Breast epithelium (tissue), 4 donors: ENCODE measurements at regions not wholly inside any gene's neighbourhood (a gene's known extent, or its start where the extent isn't known, plus 50 kb on each side); places are given as distances from the start of the nearest gene placed in this dataset.

ENCODE experiments used
- DNase-seq, 2 donors: peaks; one replicate each; pipeline ENCODE4 v3.0.0-alpha.2; 2019; ENCODE audit warnings: low spot score in 2 of 2
- H3K27ac ChIP-seq, 2 donors: fragments of 200-600 bp; sonication (generic) in 1 of 2; one replicate each; pipeline ENCODE4 v1.5.1; 2016 to 2019; ENCODE audit warnings: mild to moderate bottlenecking in 1 of 2
- H3K27me3 ChIP-seq, 2 donors: fragments of 200-600 bp; sonication (generic) in 1 of 2; one replicate each; pipeline versions ENCODE4 v1.5.1 to v1.6.0; 2017 to 2019; ENCODE audit warnings: control low read depth in 1 of 2, mild to moderate bottlenecking in 1 of 2
- H3K36me3 ChIP-seq: fragments of 200-600 bp; one replicate; pipeline ENCODE4 v1.5.1; 2019
- H3K4me1 ChIP-seq, 2 donors: fragments of 200-600 bp; sonication (generic); one replicate each; pipeline ENCODE4 v1.5.1; 2016 to 2019; ENCODE audit warnings: control low read depth in 1 of 2
- H3K4me3 ChIP-seq, 3 donors: fragments of 200-600 bp; sonication (generic); 1 replicate in 2 of 3; 2 replicates in 1 of 3; pipeline ENCODE4 v1.5.1; 2016 to 2019; ENCODE audit warnings: mild to moderate bottlenecking in 3 of 3, moderate library complexity in 2 of 3
- H3K9me3 ChIP-seq, 2 donors: fragments of 200-600 bp; sonication (generic) in 1 of 2; one replicate each; pipeline ENCODE4 v1.5.1; 2016 to 2019; ENCODE audit warnings: control low read depth in 1 of 2
- CTCF ChIP-seq, 3 donors: fragments of 450-650 bp; IDR thresholded peaks; one replicate each; pipeline ENCODE4 v1.5.1; 2016 to 2017; ENCODE audit warnings: antibody characterized with exemption in 3 of 3, mild to moderate bottlenecking in 3 of 3, moderate library complexity in 3 of 3
- POLR2A ChIP-seq: fragments of 450-650 bp; IDR thresholded peaks from one replicate; pipeline ENCODE4 v1.6.1; 2016; ENCODE audit warnings: antibody characterized with exemption, mild to moderate bottlenecking, moderate library complexity
- POLR2AphosphoS5 ChIP-seq, 3 donors: sonication (generic); formaldehyde crosslinking; IDR thresholded peaks; one replicate each; pipeline ENCODE4 v1.6.1; 2017; ENCODE audit warnings: antibody characterized with exemption in 3 of 3
- intact Hi-C: fragments of 100-400 bp; cut with DNase I; formaldehyde crosslinking; loops from one replicate; pipeline ENCODE4 v1.15.1; 2023; ENCODE audit warnings: low total_unique reads

- Histone ChIP-seq H3K36me3 (no peaks in the 10 kb centered on the region), H3K9me3 (peaks cover 0 to 2% of the 10 kb centered on the region in 2 donors)
- TF ChIP-seq POLR2AphosphoS5 (IDR thresholded peaks at IDR 0.05) (no peak), CTCF (IDR thresholded peaks at IDR 0.05) (no peak), POLR2A (no peak)
These were observed 249.7 kb upstream of the AVPR1A start for GRCh38 chr12:63400718-63401117.

GRCh38 chr12:63400318-63400717, 249.3 kb upstream of the AVPR1A start:
- H3K27me3 ChIP-seq, result no peaks in the 10 kb centered on the region
- no peaks in the 10 kb centered on the region for H3K4me1 ChIP-seq
- no peak overlapping the region for H3K4me3 ChIP-seq
- H3K9me3 ChIP-seq, result no peaks in the 10 kb centered on the region
- intact Hi-C loops, result no loop called here
- no peak for DNase-seq
- no peaks in the 10 kb centered on the region for H3K36me3 ChIP-seq
- TF ChIP-seq CTCF (IDR thresholded peaks at IDR 0.05) (no peak), POLR2AphosphoS5 (IDR thresholded peaks at IDR 0.05) (no peak), POLR2A (no peak)
- no peak overlapping the region for H3K27ac ChIP-seq

More at GRCh38 chr12:63400718-63401117, 249.7 kb upstream of the AVPR1A start:
- Histone ChIP-seq H3K27ac (no peak overlapping the region), H3K4me3 (no peak overlapping the region), H3K27me3 (no peaks in the 10 kb centered on the region), H3K4me1 (no peaks in the 10 kb centered on the region)
- DNase-seq, result no peak
- intact Hi-C loops, result no loop called here

- no peak for DNase-seq
- no peaks in the 10 kb centered on the region for H3K4me1 ChIP-seq
- TF ChIP-seq POLR2A (no peak), CTCF (IDR thresholded peaks at IDR 0.05) (no peak), POLR2AphosphoS5 (IDR thresholded peaks at IDR 0.05) (no peak)
- no peak overlapping the region for H3K4me3 ChIP-seq
- H3K27ac ChIP-seq, result no peak overlapping the region
- H3K9me3 ChIP-seq, result no peaks in the 10 kb centered on the region
- intact Hi-C loops, result loop anchor here (2.0 kb wide), 1 partner anchor 43 kb away; no protein-coding TSS in a partner anchor
- H3K36me3 ChIP-seq, result no peaks in the 10 kb centered on the region
- H3K27me3 ChIP-seq, result no peaks in the 10 kb centered on the region
These were observed 246.8 kb upstream of the AVPR1A start for GRCh38 chr12:63397807-63398206.

GRCh38 chr12:63396135-63396534, 245.1 kb upstream of the AVPR1A start:
- H3K36me3 ChIP-seq, result no peaks in the 10 kb centered on the region
- intact Hi-C loops, result no loop called here
- H3K27me3 ChIP-seq, result no peaks in the 10 kb centered on the region
- H3K27ac ChIP-seq, result no peak overlapping the region
- no peak for DNase-seq
- no peak for TF ChIP-seq CTCF (IDR thresholded peaks at IDR 0.05)
- no peak for TF ChIP-seq POLR2AphosphoS5 (IDR thresholded peaks at IDR 0.05)
- TF ChIP-seq POLR2A, result no peak
- no peaks in the 10 kb centered on the region for H3K9me3 ChIP-seq
- no peaks in the 10 kb centered on the region for H3K4me1 ChIP-seq
- no peak overlapping the region for H3K4me3 ChIP-seq

GRCh38 chr12:63394983-63395382, 244.0 kb upstream of the AVPR1A start:
- Histone ChIP-seq H3K4me1 (no peaks in the 10 kb centered on the region), H3K4me3 (no peak overlapping the region), H3K9me3 (no peaks in the 10 kb centered on the region), H3K27ac (no peak overlapping the region), H3K36me3 (no peaks in the 10 kb centered on the region), H3K27me3 (no peaks in the 10 kb centered on the region)
- no peak for DNase-seq
- intact Hi-C loops, result no loop called here
- TF ChIP-seq POLR2A (no peak), POLR2AphosphoS5 (IDR thresholded peaks at IDR 0.05) (no peak), CTCF (IDR thresholded peaks at IDR 0.05) (no peak)
